Uterus (tissue), 3 donors: ENCODE measurements at regions not wholly inside any gene's neighbourhood (a gene's known extent, or its start where the extent isn't known, plus 50 kb on each side); places are given as distances from the start of the nearest gene placed in this dataset.
"Not testable (repeated sequence)": the region's sequence is repeated elsewhere in the genome, so short reads cannot be mapped to it uniquely, and the experiment has no call there.

Experiments
- DNase-seq, 2 donors: peaks; one replicate each; pipeline ENCODE4 v3.0.0-alpha.2; 2019 to 2020
- H3K27ac ChIP-seq, 2 donors: fragments of 200-600 bp; sonication (generic); 1 replicate in 1 of 2; 2 replicates in 1 of 2; pipeline ENCODE4 v1.5.1; 2016 to 2018
- H3K27me3 ChIP-seq, 2 donors: fragments of 200-600 bp; sonication (generic); one replicate each; pipeline ENCODE4 v1.5.1; 2018 to 2019; ENCODE audit warnings: control low read depth in 1 of 2
- H3K36me3 ChIP-seq, 2 donors: fragments of 200-600 bp; sonication (generic); one replicate each; pipeline ENCODE4 v1.5.1; 2019; ENCODE audit warnings: control low read depth in 1 of 2
- H3K4me1 ChIP-seq, 2 donors: fragments of 200-600 bp; sonication (generic); one replicate each; pipeline ENCODE4 v1.5.1; 2018 to 2019; ENCODE audit warnings: control low read depth in 1 of 2
- H3K4me3 ChIP-seq, 2 donors: fragments of 200-600 bp; sonication (generic); 1 replicate in 1 of 2; 2 replicates in 1 of 2; pipeline ENCODE4 v1.5.1; 2018 to 2019; ENCODE audit warnings: mild to moderate bottlenecking in 1 of 2
- H3K9me3 ChIP-seq, 2 donors: fragments of 200-600 bp; sonication (generic); one replicate each; pipeline ENCODE4 v1.5.1; 2019; ENCODE audit warnings: control low read depth in 1 of 2
- CTCF ChIP-seq, 4 experiments: fragments of 200-600 bp in 2 of 4; fragments of 450-650 bp in 2 of 4; sonication (generic) in 2 of 4; IDR thresholded peaks; one replicate each; pipeline ENCODE4 v1.5.1; 2016 to 2019; ENCODE audit warnings: antibody characterized with exemption in 4 of 4, mild to moderate bottlenecking in 2 of 4, moderate library complexity in 1 of 4
- POLR2A ChIP-seq, 2 donors: fragments of 450-650 bp; IDR thresholded peaks; one replicate each; pipeline ENCODE4 v1.6.1; 2016; ENCODE audit warnings: antibody characterized with exemption in 2 of 2, mild to moderate bottlenecking in 1 of 2, moderate library complexity in 1 of 2
- intact Hi-C: fragments of 100-400 bp; cut with DNase I; formaldehyde crosslinking; loops from one replicate; pipeline ENCODE4 v1.15.1; 2023; ENCODE audit warnings: low total_unique reads
- donor health status: DM: yes; HTN: yes; CAD: no.

- Histone ChIP-seq H3K4me1 (no peaks in the 10 kb centered on the region), H3K36me3 (no peaks in the 10 kb centered on the region), H3K4me3 (no peak overlapping the region), H3K27ac (no peak overlapping the region), H3K27me3 (no peaks in the 10 kb centered on the region), H3K9me3 (no peaks in the 10 kb centered on the region)
- intact Hi-C loops: no loop called here
- no peak for TF ChIP-seq POLR2A (IDR thresholded peaks at IDR 0.05)
- TF ChIP-seq CTCF (IDR thresholded peaks at IDR 0.05): no peak
- DNase-seq: no peak
Measured at GRCh38 chr3:20648294-20648693, 462.3 kb upstream of the SGO1 start.

GRCh38 chr3:20646425-20646824 lies 460.4 kb upstream of the SGO1 start:
- H3K27me3 ChIP-seq: no peaks in the 10 kb centered on the region
- no peaks in the 10 kb centered on the region for H3K36me3 ChIP-seq
- intact Hi-C loops: no loop called here
- TF ChIP-seq CTCF (IDR thresholded peaks at IDR 0.05) (no peak), POLR2A (IDR thresholded peaks at IDR 0.05) (no peak)
- H3K4me1 ChIP-seq: no peaks in the 10 kb centered on the region
- H3K4me3 ChIP-seq: no peak overlapping the region
- H3K27ac ChIP-seq: no peak overlapping the region
- DNase-seq: no peak
- H3K9me3 ChIP-seq: no peaks in the 10 kb centered on the region

DNA sequence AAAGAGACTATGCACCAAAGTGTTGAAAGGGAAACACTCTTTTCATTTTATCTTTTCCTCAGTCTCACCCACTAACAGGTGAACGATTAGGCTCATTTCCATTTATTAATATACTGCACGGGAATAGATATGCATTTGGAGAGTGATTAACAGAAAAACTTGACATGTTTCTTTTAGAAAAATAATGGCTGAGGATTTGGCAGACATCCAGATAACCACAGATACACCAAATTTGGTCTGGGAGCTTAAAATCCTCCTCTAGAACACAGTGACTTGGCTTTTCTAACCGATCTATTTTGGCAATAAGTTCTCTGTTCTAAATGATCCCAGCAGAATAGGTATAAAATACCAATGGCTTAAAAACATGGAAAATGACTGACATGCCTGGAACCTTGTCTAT lies 459.3 kb upstream of the SGO1 start:
- no peak for TF ChIP-seq CTCF (IDR thresholded peaks at IDR 0.05)
- no peak overlapping the region for H3K27ac ChIP-seq
- no peaks in the 10 kb centered on the region for H3K36me3 ChIP-seq
- no peak for DNase-seq
- no peaks in the 10 kb centered on the region for H3K9me3 ChIP-seq
- no peaks in the 10 kb centered on the region for H3K27me3 ChIP-seq
- H3K4me1 ChIP-seq: no peaks in the 10 kb centered on the region
- no peak overlapping the region for H3K4me3 ChIP-seq
- intact Hi-C loops: no loop called here

DNA sequence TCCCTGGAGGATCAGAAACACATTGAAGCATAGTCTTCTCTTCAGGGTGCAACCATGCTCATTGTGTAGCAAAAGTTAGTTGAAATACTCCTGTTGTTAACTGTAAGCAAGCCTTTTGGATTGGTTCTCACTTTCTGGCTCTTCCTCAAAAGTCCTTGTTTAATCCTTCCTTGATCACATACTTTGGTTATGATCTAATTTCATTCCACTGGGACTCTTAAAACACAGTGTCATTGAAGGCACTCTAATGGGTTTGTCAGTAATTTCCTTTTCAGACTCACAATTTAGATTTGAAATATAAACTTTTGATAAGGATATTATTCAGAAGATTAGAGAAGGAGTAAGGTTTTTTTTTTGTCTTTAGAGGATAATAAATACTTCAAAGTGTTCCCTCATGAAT lies 451.7 kb upstream of the SGO1 start:
- no peak for TF ChIP-seq POLR2A (IDR thresholded peaks at IDR 0.05)
- no peak for TF ChIP-seq CTCF (IDR thresholded peaks at IDR 0.05)
- intact Hi-C loops: no loop called here

GRCh38 chr3:20622304-20622703 lies 436.3 kb upstream of the SGO1 start:
- no peak for DNase-seq
- H3K27me3 ChIP-seq: no peaks in the 10 kb centered on the region
- intact Hi-C loops: no loop called here
- no peaks in the 10 kb centered on the region for H3K36me3 ChIP-seq
- peaks cover 0 to 3% of the 10 kb centered on the region in 2 donors for H3K9me3 ChIP-seq
- H3K4me3 ChIP-seq: no peak overlapping the region
- TF ChIP-seq POLR2A (IDR thresholded peaks at IDR 0.05) (no peak), CTCF (IDR thresholded peaks at IDR 0.05) (no peak)
- no peak overlapping the region for H3K27ac ChIP-seq
- H3K4me1 ChIP-seq: no peaks in the 10 kb centered on the region

More for the DNA sequence above, 451.7 kb upstream of the SGO1 start:
- Histone ChIP-seq H3K27ac (no peak overlapping the region), H3K9me3 (no peaks in the 10 kb centered on the region), H3K4me1 (no peaks in the 10 kb centered on the region), H3K4me3 (no peak overlapping the region), H3K36me3 (no peaks in the 10 kb centered on the region), H3K27me3 (no peaks in the 10 kb centered on the region)
- no peak for DNase-seq

DNA sequence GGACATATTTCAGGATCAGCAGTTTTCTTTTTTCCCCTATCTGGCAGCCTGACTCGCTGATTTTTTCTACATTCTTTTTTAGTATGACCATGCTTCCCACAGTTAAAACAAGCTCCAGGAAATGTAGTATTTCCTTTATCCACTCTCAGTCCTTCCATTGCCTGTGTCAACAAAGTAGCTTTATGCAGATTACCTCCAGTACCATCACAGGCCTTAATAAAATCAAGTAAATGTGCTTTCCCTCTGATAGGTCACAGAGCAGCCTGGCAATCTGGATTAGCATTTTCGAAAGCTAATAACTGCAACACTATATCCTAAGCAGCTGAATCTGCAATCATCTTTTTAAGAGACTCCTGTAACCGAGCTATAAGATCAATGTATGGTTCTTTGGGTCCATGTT lies 432.6 kb upstream of the SGO1 start:
- H3K4me3 ChIP-seq, H3K9me3 ChIP-seq, H3K4me1 ChIP-seq, intact Hi-C loops, H3K27me3 ChIP-seq, DNase-seq, H3K27ac ChIP-seq, H3K36me3 ChIP-seq: not testable (repeated sequence)

GRCh38 chr3:20618181-20618580 lies 432.2 kb upstream of the SGO1 start:
- H3K4me3 ChIP-seq, H3K4me1 ChIP-seq, DNase-seq, H3K27me3 ChIP-seq, intact Hi-C loops, H3K27ac ChIP-seq, H3K9me3 ChIP-seq, H3K36me3 ChIP-seq: not testable (repeated sequence)

DNA sequence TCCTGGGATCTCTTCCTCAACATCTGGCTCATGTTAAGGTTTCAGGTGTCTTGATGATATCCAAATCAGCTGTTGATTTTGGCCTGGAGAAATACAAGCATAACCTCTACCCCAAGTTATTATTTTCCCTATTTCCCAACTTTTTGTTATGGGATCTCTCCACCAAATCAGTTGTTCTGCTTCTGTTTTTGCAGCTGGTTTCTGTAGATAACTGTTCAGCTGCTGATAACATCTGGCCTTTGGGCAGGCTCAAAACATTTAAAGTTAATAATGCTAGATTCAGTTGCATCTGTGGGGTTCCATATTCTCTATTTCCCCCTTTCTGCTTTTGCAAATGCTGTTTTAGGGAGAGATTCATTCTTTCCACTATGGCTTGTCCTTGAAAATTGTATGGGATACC lies 430.0 kb upstream of the SGO1 start:
- DNase-seq, H3K9me3 ChIP-seq, intact Hi-C loops, H3K27me3 ChIP-seq, H3K4me3 ChIP-seq, H3K36me3 ChIP-seq, H3K4me1 ChIP-seq, H3K27ac ChIP-seq: not testable (repeated sequence)
